SHP77 treated with DMSO at 0.1 percent for 48 hours (cell line): ENCODE measurements at regions not wholly inside any gene's neighbourhood (a gene's known extent, or its start where the extent isn't known, plus 50 kb on each side); places are given as distances from the start of the nearest gene placed in this dataset.
"Not testable (repeated sequence)": the region's sequence is repeated elsewhere in the genome, so short reads cannot be mapped to it uniquely, and the experiment has no call there.

Experiments
- DNase-seq: peaks from one replicate; lab custom pipeline; 2025; lab: John Stamatoyannopoulos, UW

GRCh38 chr6:48613231-48613949 is 502.4 kb upstream of the PTCHD4 start:
- DNase-seq, result no peak

GRCh38 chr6:48611332-48611731 is 500.3 kb upstream of the PTCHD4 start:
- no peak for DNase-seq

- DNase-seq, result no peak
Observed at GRCh38 chr6:48610846-48611245, 499.8 kb upstream of the PTCHD4 start.

GRCh38 chr6:48606618-48607017 is 495.6 kb upstream of the PTCHD4 start:
- DNase-seq, result no peak

GRCh38 chr6:48597951-48598350 is 487.0 kb upstream of the PTCHD4 start:
- DNase-seq, result no peak

- no peak for DNase-seq
Observed at GRCh38 chr6:48596830-48597229, 485.8 kb upstream of the PTCHD4 start.

GRCh38 chr6:48591158-48591557 is 480.2 kb upstream of the PTCHD4 start:
- not testable (repeated sequence) for DNase-seq

GRCh38 chr6:48584846-48585245 is 473.8 kb upstream of the PTCHD4 start:
- no peak for DNase-seq

- no peak for DNase-seq
Observed at GRCh38 chr6:48570656-48571055, 459.7 kb upstream of the PTCHD4 start.

GRCh38 chr6:48568856-48569255 is 457.9 kb upstream of the PTCHD4 start:
- DNase-seq, result no peak

- DNase-seq, result no peak
Observed at GRCh38 chr6:48567016-48567415, 456.0 kb upstream of the PTCHD4 start.

- no peak for DNase-seq
Observed at GRCh38 chr6:48564036-48564820, 453.2 kb upstream of the PTCHD4 start.

GRCh38 chr6:48563433-48563832 is 452.4 kb upstream of the PTCHD4 start:
- DNase-seq, result no peak

- DNase-seq, result no peak
Observed at GRCh38 chr6:48560408-48560807, 449.4 kb upstream of the PTCHD4 start.

GRCh38 chr6:48553467-48554189 is 442.6 kb upstream of the PTCHD4 start:
- DNase-seq, result no peak

- DNase-seq, result no peak
Observed at GRCh38 chr6:48552905-48553304, 441.9 kb upstream of the PTCHD4 start.

GRCh38 chr6:48550603-48551002 is 439.6 kb upstream of the PTCHD4 start:
- DNase-seq, result no peak

GRCh38 chr6:48542191-48542590 is 431.2 kb upstream of the PTCHD4 start:
- DNase-seq, result no peak

- DNase-seq, result no peak
Observed at GRCh38 chr6:48541649-48542048, 430.7 kb upstream of the PTCHD4 start.

- no peak for DNase-seq
Observed at GRCh38 chr6:48535582-48536009, 424.6 kb upstream of the PTCHD4 start.

GRCh38 chr6:48530978-48531377 is 420.0 kb upstream of the PTCHD4 start:
- not testable (repeated sequence) for DNase-seq

- DNase-seq, result no peak
Observed at GRCh38 chr6:48525849-48526248, 414.9 kb upstream of the PTCHD4 start.

GRCh38 chr6:48520951-48521350 is 410.0 kb upstream of the PTCHD4 start:
- no peak for DNase-seq
